Ishikawa (cell line): ENCODE measurements at regions not wholly inside any gene's neighbourhood (a gene's known extent, or its start where the extent isn't known, plus 50 kb on each side); places are given as distances from the start of the nearest gene placed in this dataset.

ENCODE experiments used
- EGR1 ChIP-seq: IDR thresholded peaks from 2 replicates; pipeline ENCODE4 v1.6.1; 2012
- MAX ChIP-seq: IDR thresholded peaks from 2 replicates; pipeline ENCODE4 v1.6.1; 2012
- NFIC ChIP-seq: IDR thresholded peaks from 2 replicates; pipeline ENCODE4 v1.6.1; 2012
- RAD21 ChIP-seq: IDR thresholded peaks from 2 replicates; pipeline ENCODE4 v1.6.1; 2012; ENCODE audit warnings: low read depth
- TEAD4 ChIP-seq: IDR thresholded peaks from 2 replicates; pipeline ENCODE4 v1.6.1; 2012
- ZBTB7A ChIP-seq: IDR thresholded peaks from 2 replicates; pipeline ENCODE4 v1.6.1; 2012; ENCODE audit warnings: low read depth
- TF ChIP-seq, protein P1 (sequence below): IDR thresholded peaks from 2 replicates; pipeline ENCODE4 v1.6.1; 2012; ENCODE audit warnings: low read depth, mild to moderate bottlenecking

DNA sequence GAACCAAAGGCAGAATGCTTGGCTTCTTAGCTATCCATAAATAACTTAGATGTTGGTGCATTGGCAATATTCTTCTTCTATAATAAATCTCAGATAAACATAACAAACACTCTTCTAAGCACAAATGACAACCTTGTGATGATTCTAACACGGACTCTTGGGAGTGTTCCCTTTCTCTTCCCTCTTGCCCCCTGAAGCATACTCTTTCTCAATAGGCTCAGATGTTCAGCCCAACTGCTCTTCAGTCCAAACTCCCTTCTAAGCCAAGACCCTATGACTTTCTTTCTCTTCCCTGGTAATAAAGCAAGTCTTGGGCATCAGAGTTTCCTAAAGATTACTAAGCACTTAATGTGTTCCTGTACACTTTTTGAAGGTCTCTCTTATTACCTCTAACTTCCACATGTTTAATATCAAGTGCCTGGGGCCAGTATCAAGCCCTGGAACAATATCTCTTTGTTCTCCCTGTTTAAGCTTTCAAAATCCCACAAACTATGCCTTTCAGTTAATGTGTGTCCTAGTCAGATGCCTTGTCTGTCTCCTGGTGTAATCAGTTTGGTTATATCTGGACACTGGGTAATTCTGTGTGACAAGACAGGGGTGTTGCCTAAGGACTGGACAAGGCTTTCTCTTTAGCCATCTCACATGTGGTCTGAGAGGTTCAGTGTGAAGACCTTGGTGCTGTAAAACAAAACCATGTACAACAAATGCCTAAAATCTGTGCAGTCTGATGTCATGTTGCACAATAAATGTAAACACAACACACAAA lies 92.9 kb upstream of the IVNS1ABP start:
- TF ChIP-seq ZBTB7A (no peak), EGR1 (no peak), NFIC (no peak), RAD21 (no peak), MAX (no peak), TEAD4 (no peak)
- TF ChIP-seq, protein P1, sequence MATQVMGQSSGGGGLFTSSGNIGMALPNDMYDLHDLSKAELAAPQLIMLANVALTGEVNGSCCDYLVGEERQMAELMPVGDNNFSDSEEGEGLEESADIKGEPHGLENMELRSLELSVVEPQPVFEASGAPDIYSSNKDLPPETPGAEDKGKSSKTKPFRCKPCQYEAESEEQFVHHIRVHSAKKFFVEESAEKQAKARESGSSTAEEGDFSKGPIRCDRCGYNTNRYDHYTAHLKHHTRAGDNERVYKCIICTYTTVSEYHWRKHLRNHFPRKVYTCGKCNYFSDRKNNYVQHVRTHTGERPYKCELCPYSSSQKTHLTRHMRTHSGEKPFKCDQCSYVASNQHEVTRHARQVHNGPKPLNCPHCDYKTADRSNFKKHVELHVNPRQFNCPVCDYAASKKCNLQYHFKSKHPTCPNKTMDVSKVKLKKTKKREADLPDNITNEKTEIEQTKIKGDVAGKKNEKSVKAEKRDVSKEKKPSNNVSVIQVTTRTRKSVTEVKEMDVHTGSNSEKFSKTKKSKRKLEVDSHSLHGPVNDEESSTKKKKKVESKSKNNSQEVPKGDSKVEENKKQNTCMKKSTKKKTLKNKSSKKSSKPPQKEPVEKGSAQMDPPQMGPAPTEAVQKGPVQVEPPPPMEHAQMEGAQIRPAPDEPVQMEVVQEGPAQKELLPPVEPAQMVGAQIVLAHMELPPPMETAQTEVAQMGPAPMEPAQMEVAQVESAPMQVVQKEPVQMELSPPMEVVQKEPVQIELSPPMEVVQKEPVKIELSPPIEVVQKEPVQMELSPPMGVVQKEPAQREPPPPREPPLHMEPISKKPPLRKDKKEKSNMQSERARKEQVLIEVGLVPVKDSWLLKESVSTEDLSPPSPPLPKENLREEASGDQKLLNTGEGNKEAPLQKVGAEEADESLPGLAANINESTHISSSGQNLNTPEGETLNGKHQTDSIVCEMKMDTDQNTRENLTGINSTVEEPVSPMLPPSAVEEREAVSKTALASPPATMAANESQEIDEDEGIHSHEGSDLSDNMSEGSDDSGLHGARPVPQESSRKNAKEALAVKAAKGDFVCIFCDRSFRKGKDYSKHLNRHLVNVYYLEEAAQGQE: no peak
